ENCODE measurements at regions not wholly inside any gene's neighbourhood (a gene's known extent, or its start where the extent isn't known, plus 50 kb on each side); places are given as distances from the start of the nearest gene placed in this dataset.

DNA sequence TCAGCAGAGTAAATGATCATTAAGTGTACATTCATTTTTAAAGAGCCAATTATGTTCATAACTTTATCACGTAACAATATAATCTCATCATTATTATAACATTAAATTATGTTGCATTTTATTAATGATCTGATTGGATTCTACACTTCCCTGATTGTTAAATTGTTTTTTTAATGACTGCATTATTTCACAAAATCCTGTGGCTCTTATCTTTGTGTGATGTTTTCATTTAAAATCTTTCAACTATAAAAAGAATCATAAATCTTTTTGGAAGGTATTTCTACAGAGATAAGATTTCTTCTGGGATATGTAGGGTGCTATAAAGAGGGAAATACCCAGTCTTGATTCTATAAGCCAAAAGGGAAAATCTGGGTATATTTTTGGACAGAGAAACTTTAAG lies 101.7 kb downstream of the ZIC5 start:
- Histone ChIP-seq H3K4me3 (no peak overlapping the region), H3K36me3 (ENCODE audit: insufficient read depth, low read length) (no peaks in the 10 kb centered on the region), H3K9ac (ENCODE audit: insufficient read length) (no peak overlapping the region), H3K9me3 (ENCODE audit: low read depth, low read length) (no peaks in the 10 kb centered on the region), H3K27ac (no peak overlapping the region)
- TF ChIP-seq FOXP2 (optimal IDR thresholded peaks at IDR 0.05; ENCODE audit: control extremely low read depth, extremely low read length, insufficient read depth) (no peak), EZH2 (IDR thresholded peaks at IDR 0.05) (no peak), POLR2AphosphoS5 (IDR thresholded peaks at IDR 0.05; ENCODE audit: borderline replicate concordance, low read depth, low read length) (no peak)
- no peak for DNase-seq (ENCODE audit: low read depth, low spot score)

DNA sequence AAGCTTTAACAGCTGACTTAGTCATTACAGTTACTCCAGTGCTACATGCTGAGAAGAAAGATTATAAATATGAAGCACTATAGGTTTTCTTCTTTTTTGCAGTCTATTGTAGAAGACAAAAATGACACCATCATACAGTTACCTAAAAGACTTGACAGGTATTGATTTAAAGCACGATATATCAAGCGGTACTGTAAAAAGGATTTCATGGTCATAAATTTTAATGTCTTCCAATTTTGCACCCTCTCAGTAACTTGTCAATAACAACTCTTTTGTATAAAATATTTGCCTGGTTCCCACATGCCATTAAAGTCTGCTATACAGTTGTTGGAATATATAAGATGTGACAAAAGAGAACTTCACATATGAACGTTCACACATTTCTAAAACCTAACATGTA lies 102.8 kb downstream of the ZIC5 start:
- no peak for DNase-seq (ENCODE audit: low read depth, low spot score)
- H3K4me3 ChIP-seq = no peak overlapping the region
- no peak for TF ChIP-seq EZH2 (IDR thresholded peaks at IDR 0.05)
- H3K36me3 ChIP-seq (ENCODE audit: insufficient read depth, low read length) = no peaks in the 10 kb centered on the region
- no peak overlapping the region for H3K9ac ChIP-seq (ENCODE audit: insufficient read length)
- no peak overlapping the region for H3K27ac ChIP-seq
- no peaks in the 10 kb centered on the region for H3K9me3 ChIP-seq (ENCODE audit: low read depth, low read length)

DNA sequence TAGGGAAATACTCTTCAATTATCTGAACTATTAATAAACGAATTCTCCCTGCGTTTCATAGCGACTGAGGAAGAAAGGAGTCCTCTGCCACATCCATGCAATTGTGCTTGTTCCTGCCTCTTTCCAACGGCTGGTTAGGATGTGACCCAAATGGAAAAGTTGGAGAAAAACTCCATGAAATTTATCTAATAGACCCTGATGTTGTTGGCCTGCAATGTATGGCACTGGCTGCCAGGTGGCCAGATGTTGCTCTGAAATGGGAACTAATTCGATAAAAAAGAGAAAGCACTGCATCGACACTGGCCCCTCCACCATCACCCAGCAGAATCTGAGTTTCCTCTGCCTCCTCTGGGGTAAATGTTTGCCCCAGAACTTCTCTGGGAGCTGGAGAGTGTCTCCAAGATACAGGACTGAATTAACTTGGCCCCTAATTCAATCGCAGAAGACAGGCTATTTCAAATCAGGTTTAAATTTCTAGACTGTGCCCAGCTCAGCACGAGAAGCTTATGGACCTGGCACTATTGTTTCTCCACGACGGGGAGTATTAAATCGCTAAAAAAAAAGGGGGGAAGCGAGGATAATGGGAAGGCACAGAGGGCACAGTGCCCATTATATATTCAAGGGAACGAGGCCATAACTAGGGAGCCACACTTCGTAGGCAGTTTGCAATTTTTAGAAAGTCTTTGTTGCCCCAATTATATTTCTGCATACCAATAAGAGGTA lies 103.9 kb downstream of the ZIC5 start:
- Histone ChIP-seq H3K36me3 (ENCODE audit: insufficient read depth, low read length) (no peaks in the 10 kb centered on the region), H3K9me3 (ENCODE audit: low read depth, low read length) (no peaks in the 10 kb centered on the region), H3K27ac (no peak overlapping the region), H3K9ac (ENCODE audit: insufficient read length) (no peak overlapping the region), H3K4me3 (no peak overlapping the region)
- no peak for TF ChIP-seq EZH2 (IDR thresholded peaks at IDR 0.05)
- TF ChIP-seq POLR2AphosphoS5 (IDR thresholded peaks at IDR 0.05; ENCODE audit: borderline replicate concordance, low read depth, low read length) = no peak
- TF ChIP-seq FOXP2 (optimal IDR thresholded peaks at IDR 0.05; ENCODE audit: control extremely low read depth, extremely low read length, insufficient read depth) = no peak
- no peak for DNase-seq (ENCODE audit: low read depth, low spot score)

DNA sequence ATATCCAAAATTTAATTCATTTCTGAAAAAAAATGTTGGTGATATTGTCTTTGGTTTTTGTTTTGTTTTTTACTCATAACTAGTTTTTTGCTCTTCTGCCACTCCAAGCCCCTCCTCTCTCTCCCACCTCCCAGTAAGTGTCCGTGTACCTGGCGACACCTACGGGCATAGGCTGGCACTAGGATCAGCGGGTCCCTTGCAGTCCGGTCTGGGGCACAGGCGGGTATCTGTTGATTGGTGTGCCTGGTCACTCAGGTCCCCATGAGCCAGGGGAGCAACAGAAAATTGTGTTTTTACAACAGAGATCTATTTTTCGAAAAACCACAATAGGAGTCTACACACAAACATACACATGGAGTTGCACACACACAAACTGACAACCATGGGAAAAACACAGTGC lies 104.8 kb downstream of the ZIC5 start:
- Histone ChIP-seq H3K9ac (ENCODE audit: insufficient read length) (no peak overlapping the region), H3K27ac (no peak overlapping the region)

DNA sequence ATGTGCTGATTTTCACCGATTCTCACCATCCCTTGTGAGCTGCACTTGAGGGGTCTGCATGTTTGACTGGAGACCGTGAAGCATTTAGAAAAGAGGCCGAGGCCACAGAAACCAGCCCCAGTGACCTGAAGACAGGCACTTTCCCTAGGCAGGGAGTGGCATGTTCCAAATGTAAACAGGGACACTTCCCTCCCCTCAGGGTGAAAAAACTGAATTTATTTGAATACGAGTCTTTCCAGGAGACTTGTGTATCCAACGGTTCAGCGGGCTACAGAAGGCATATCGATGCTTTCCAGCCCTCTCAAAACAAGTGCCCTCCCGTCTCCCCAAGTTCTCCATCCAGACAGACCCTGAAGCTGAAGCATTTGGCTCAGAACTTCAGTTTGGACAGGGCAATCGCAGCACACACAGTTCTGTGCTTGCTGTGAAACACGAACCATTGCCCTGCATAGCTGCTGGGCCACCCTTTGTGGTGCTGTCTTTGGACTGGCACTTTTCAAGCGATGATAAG lies 106.1 kb downstream of the ZIC5 start:
- Histone ChIP-seq H3K9me3 (ENCODE audit: low read depth, low read length) (no peaks in the 10 kb centered on the region), H3K27ac (no peak overlapping the region), H3K36me3 (ENCODE audit: insufficient read depth, low read length) (no peaks in the 10 kb centered on the region), H3K9ac (ENCODE audit: insufficient read length) (no peak overlapping the region), H3K4me3 (no peak overlapping the region)
- DNase-seq (ENCODE audit: low read depth, low spot score) = no peak
- TF ChIP-seq POLR2AphosphoS5 (IDR thresholded peaks at IDR 0.05; ENCODE audit: borderline replicate concordance, low read depth, low read length) = no peak
- no peak for TF ChIP-seq FOXP2 (optimal IDR thresholded peaks at IDR 0.05; ENCODE audit: control extremely low read depth, extremely low read length, insufficient read depth)

More for the DNA sequence above, 104.8 kb downstream of the ZIC5 start:
- TF ChIP-seq POLR2AphosphoS5 (IDR thresholded peaks at IDR 0.05; ENCODE audit: borderline replicate concordance, low read depth, low read length) = no peak
- no peak for TF ChIP-seq EZH2 (IDR thresholded peaks at IDR 0.05)
- TF ChIP-seq FOXP2 (optimal IDR thresholded peaks at IDR 0.05; ENCODE audit: control extremely low read depth, extremely low read length, insufficient read depth) = no peak
- Histone ChIP-seq H3K9me3 (ENCODE audit: low read depth, low read length) (no peaks in the 10 kb centered on the region), H3K36me3 (ENCODE audit: insufficient read depth, low read length) (no peaks in the 10 kb centered on the region), H3K4me3 (no peak overlapping the region)
- DNase-seq (ENCODE audit: low read depth, low spot score) = no peak

DNA sequence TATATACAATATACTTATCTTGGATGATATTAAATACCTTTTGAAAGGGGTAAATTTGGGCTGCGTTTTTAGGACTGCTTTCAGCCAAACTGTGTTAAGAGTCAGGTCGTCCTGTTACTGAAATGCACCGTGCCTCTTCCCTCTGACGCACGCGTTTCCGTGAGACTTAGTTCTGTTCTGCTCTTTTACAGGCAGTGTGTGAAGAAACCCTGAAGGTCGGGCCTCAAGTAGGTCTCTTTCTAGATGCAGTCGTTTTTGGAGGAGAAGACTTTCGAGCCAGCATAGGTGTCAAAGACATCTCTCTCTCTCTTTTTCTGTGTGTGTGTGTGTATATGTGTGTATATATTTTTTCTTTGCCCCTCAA lies 107.0 kb downstream of the ZIC5 start:
- no peak for TF ChIP-seq POLR2AphosphoS5 (IDR thresholded peaks at IDR 0.05; ENCODE audit: borderline replicate concordance, low read depth, low read length)
- no peak for TF ChIP-seq EZH2 (IDR thresholded peaks at IDR 0.05)
- H3K9ac ChIP-seq (ENCODE audit: insufficient read length) = no peak overlapping the region
- H3K9me3 ChIP-seq (ENCODE audit: low read depth, low read length) = no peaks in the 10 kb centered on the region
- no peaks in the 10 kb centered on the region for H3K36me3 ChIP-seq (ENCODE audit: insufficient read depth, low read length)
- H3K4me3 ChIP-seq = peak overlapping the region; percentile 59
- H3K27ac ChIP-seq = no peak overlapping the region
- peak; percentile 71 for DNase-seq (ENCODE audit: low read depth, low spot score)

DNA sequence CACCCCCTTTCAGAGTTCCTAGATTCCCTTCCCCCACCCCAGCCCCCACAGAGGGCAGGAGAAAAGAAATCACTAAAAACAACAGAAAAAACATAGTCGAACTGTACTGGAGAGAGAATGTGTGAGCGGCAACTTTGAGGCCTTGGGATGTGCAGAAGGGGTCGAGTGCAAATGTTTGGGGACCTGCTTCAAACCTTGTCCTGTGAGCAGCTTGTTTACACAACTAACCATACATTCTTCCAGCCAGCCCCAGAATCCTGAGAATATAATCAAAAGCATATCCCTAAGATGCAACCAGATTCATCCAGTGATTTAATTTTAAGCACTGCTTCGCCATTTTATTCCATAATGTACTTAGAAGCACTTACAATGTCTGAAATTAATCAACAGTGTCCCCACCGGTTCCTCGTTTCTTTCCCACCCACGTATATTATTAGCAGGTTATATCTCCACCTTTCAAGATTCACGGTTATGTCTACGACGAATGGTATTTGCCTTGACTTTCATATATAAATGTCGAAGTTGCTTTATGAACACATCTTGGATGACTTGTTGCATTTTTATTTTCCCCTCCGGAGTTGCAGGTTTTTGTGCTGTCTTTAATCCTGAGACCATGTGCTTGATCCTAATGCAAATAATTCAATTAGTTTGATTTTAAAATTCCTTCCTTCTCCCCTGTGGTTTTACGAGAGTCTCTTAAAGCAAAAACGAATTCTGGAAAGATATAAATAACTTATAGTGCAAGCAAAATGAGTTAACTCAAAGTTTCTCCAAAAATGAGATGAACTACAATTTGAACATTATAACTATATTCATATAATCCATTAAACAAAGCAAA lies 107.6 kb downstream of the ZIC5 start:
- H3K4me3 ChIP-seq = peak overlapping the region; percentile 59
- H3K27ac ChIP-seq = no peak overlapping the region; the same call in 1 of the 2 replicates
- no peaks in the 10 kb centered on the region for H3K36me3 ChIP-seq (ENCODE audit: insufficient read depth, low read length)
- DNase-seq (ENCODE audit: low read depth, low spot score) = peak; percentile 90
- TF ChIP-seq POLR2AphosphoS5 (IDR thresholded peaks at IDR 0.05; ENCODE audit: borderline replicate concordance, low read depth, low read length) (no peak; the same call in 1 of the 2 replicates), EZH2 (IDR thresholded peaks at IDR 0.05) (no peak), FOXP2 (optimal IDR thresholded peaks at IDR 0.05; ENCODE audit: control extremely low read depth, extremely low read length, insufficient read depth) (no peak)
- H3K9me3 ChIP-seq (ENCODE audit: low read depth, low read length) = no peaks in the 10 kb centered on the region
- H3K9ac ChIP-seq (ENCODE audit: insufficient read length) = no peak overlapping the region

DNA sequence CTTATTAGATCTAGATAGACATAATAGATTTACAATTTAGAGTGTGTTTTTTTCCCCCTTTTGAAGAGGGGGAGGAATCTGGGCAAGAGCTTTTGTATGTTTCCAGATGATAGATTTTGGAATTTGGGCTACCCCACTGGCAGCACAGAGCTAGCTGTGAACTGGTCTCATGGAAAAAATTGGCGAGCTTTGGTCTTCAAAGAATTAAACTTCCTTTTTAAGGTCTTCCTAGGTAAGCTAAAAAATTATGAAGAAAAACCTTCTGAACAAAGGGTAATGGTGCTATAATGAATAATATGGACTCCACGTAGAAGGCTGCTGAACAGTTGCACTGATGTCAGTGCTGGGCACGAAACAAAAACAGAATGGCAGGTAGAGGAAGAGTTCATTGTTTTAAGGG lies 109.3 kb downstream of the ZIC5 start:
- Histone ChIP-seq H3K36me3 (ENCODE audit: insufficient read depth, low read length) (no peaks in the 10 kb centered on the region), H3K9me3 (ENCODE audit: low read depth, low read length) (no peaks in the 10 kb centered on the region), H3K4me3 (no peak overlapping the region), H3K9ac (ENCODE audit: insufficient read length) (no peak overlapping the region), H3K27ac (no peak overlapping the region)
- DNase-seq (ENCODE audit: low read depth, low spot score) = no peak
- TF ChIP-seq EZH2 (IDR thresholded peaks at IDR 0.05) = no peak

All from SK-N-MC (cell line).